HG02610 (cell line): ENCODE measurements at regions not wholly inside any gene's neighbourhood (a gene's known extent, or its start where the extent isn't known, plus 50 kb on each side); places are given as distances from the start of the nearest gene placed in this dataset.
"Not testable (repeated sequence)": the region's sequence is repeated elsewhere in the genome, so short reads cannot be mapped to it uniquely, and the experiment has no call there.

ENCODE experiments used
- ATAC-seq: cut with Tn5 transposase; IDR thresholded peaks from one replicate; pipeline ENCODE4 v1.9.1; 2021; ENCODE audit warnings: mild to moderate bottlenecking, moderate library complexity; ENCODE audit not compliant: unreplicated experiment

- ATAC-seq = no peak
Observed at GRCh38 chr18:10114717-10115463, 201.1 kb downstream of the VAPA start.

GRCh38 chr18:10116574-10116973 lies 202.8 kb downstream of the VAPA start:
- ATAC-seq = no peak

GRCh38 chr18:10119528-10119927 lies 205.7 kb downstream of the VAPA start:
- no peak for ATAC-seq

GRCh38 chr18:10119991-10120390 lies 206.2 kb downstream of the VAPA start:
- ATAC-seq = no peak

- no peak for ATAC-seq
Observed at GRCh38 chr18:10120622-10121021, 206.8 kb downstream of the VAPA start.

GRCh38 chr18:10121028-10121427 lies 207.2 kb downstream of the VAPA start:
- no peak for ATAC-seq

GRCh38 chr18:10121786-10122515 lies 208.1 kb downstream of the VAPA start:
- no peak for ATAC-seq

- no peak for ATAC-seq
Observed at GRCh38 chr18:10122988-10123950, 209.5 kb downstream of the VAPA start.

GRCh38 chr18:10124071-10124470 lies 210.3 kb downstream of the VAPA start:
- ATAC-seq = no peak

- no peak for ATAC-seq
Observed at GRCh38 chr18:10124557-10124956, 210.7 kb downstream of the VAPA start.

GRCh38 chr18:10124967-10125366 lies 211.2 kb downstream of the VAPA start:
- ATAC-seq = no peak

- no peak for ATAC-seq
Observed at GRCh38 chr18:10127729-10128128, 213.9 kb downstream of the VAPA start.

- ATAC-seq = no peak
Observed at GRCh38 chr18:10128921-10129501, 215.2 kb downstream of the VAPA start.

GRCh38 chr18:10130606-10131005 lies 216.8 kb downstream of the VAPA start:
- no peak for ATAC-seq

- no peak for ATAC-seq
Observed at GRCh38 chr18:10131081-10131459, 217.3 kb downstream of the VAPA start.

- ATAC-seq = no peak
Observed at GRCh38 chr18:10131460-10132395, 217.9 kb downstream of the VAPA start.

- ATAC-seq = no peak
Observed at GRCh38 chr18:10133516-10133915, 219.7 kb downstream of the VAPA start.

- ATAC-seq = no peak
Observed at GRCh38 chr18:10134204-10134603, 220.4 kb downstream of the VAPA start.

- ATAC-seq = not testable (repeated sequence)
Observed at GRCh38 chr18:10134749-10135148, 220.9 kb downstream of the VAPA start.
